ENCODE measurements at regions not wholly inside any gene's neighbourhood (a gene's known extent, or its start where the extent isn't known, plus 50 kb on each side); places are given as distances from the start of the nearest gene placed in this dataset.
"Not testable (repeated sequence)": the region's sequence is repeated elsewhere in the genome, so short reads cannot be mapped to it uniquely, and the experiment has no call there.

GRCh38 chr1:149423122-149423521 lies 51.7 kb upstream of the NBPF19 start:
- TF ChIP-seq POLR2A (IDR thresholded peaks at IDR 0.05; ENCODE audit: low read length); GATA1 (IDR thresholded peaks at IDR 0.05; ENCODE audit: low read depth, low read length): not testable (repeated sequence)
